Esophagus muscularis mucosa (tissue), 4 donors: ENCODE measurements at regions not wholly inside any gene's neighbourhood (a gene's known extent, or its start where the extent isn't known, plus 50 kb on each side); places are given as distances from the start of the nearest gene placed in this dataset.
"Not testable (repeated sequence)": the region's sequence is repeated elsewhere in the genome, so short reads cannot be mapped to it uniquely, and the experiment has no call there.

Source experiments
- DNase-seq: peaks from one replicate; pipeline ENCODE4 v3.0.0-alpha.2; 2017; ENCODE audit errors: extremely low spot score
- H3K27ac ChIP-seq, 4 donors: fragments of 200-600 bp; sonication (generic); replicated peaks in 1 of 4; 1 replicate in 3 of 4; 2 replicates in 1 of 4; pipeline ENCODE4 v1.5.1; 2016 to 2019; ENCODE audit warnings: mild to moderate bottlenecking in 1 of 4
- H3K27me3 ChIP-seq, 4 donors: fragments of 200-600 bp; sonication (generic); one replicate each; pipeline versions ENCODE4 v1.5.1 to v1.6.0; 2016 to 2019
- H3K36me3 ChIP-seq, 4 donors: fragments of 200-600 bp; sonication (generic); one replicate each; pipeline ENCODE4 v1.5.1; 2016 to 2019
- H3K4me1 ChIP-seq, 4 donors: fragments of 200-600 bp; sonication (generic); one replicate each; pipeline ENCODE4 v1.5.1; 2016 to 2019
- H3K4me3 ChIP-seq, 4 donors: fragments of 200-600 bp; sonication (generic); 1 replicate in 2 of 4; 2 replicates in 2 of 4; pipeline ENCODE4 v1.5.1; 2016 to 2019; ENCODE audit warnings: mild to moderate bottlenecking in 4 of 4, moderate library complexity in 1 of 4
- H3K9me3 ChIP-seq, 4 donors: fragments of 200-600 bp; sonication (generic); 1 replicate in 3 of 4; 2 replicates in 1 of 4; pipeline ENCODE4 v1.5.1; 2016 to 2019
- CTCF ChIP-seq, 3 experiments: fragments of 200-600 bp in 2 of 3; fragments of 450-650 bp in 1 of 3; sonication (generic) in 2 of 3; IDR thresholded peaks; one replicate each; pipeline ENCODE4 v1.5.1; 2017 to 2019; ENCODE audit warnings: antibody characterized with exemption in 3 of 3, mild to moderate bottlenecking in 2 of 3, moderate library complexity in 1 of 3
- EP300 ChIP-seq: sonication (generic); formaldehyde crosslinking; IDR thresholded peaks from one replicate; pipeline ENCODE4 v1.6.1; 2017; ENCODE audit warnings: antibody characterized with exemption
- POLR2A ChIP-seq: fragments of 450-650 bp; IDR thresholded peaks from one replicate; pipeline ENCODE4 v1.6.1; 2017; ENCODE audit warnings: antibody characterized with exemption, moderate library complexity, mild to moderate bottlenecking, low read depth
- POLR2AphosphoS5 ChIP-seq, 2 donors: sonication (generic); formaldehyde crosslinking; IDR thresholded peaks; one replicate each; pipeline ENCODE4 v1.6.1; 2017; ENCODE audit warnings: antibody characterized with exemption in 2 of 2
- WGBS: methylation state at CpG from one replicate; pipeline ENCODE4 v1.1.5; 2018; 5-methylcytosine and 5-hydroxymethylcytosine counted together
- intact Hi-C: fragments of 100-400 bp; cut with DNase I; formaldehyde crosslinking; loops from one replicate; pipeline ENCODE4 v1.15.1; 2023

- intact Hi-C loops: no loop called here
- Histone ChIP-seq H3K27ac (no peak overlapping the region), H3K9me3 (no peaks in the 10 kb centered on the region), H3K27me3 (peaks cover 0 to 67% (median 0%) of the 10 kb centered on the region in 4 donors), H3K4me1 (no peaks in the 10 kb centered on the region), H3K4me3 (no peak overlapping the region), H3K36me3 (no peaks in the 10 kb centered on the region)
- DNase-seq: no peak
- WGBS: 94% methylated on average over 16 of the region's 17 CpGs
- TF ChIP-seq POLR2AphosphoS5 (IDR thresholded peaks at IDR 0.05): no peak
- TF ChIP-seq EP300: no peak
- TF ChIP-seq CTCF (IDR thresholded peaks at IDR 0.05): no peak
- no peak for TF ChIP-seq POLR2A
These were observed 68.1 kb upstream of the SFSWAP start for GRCh38 chr12:131642771-131643170.

- no peaks in the 10 kb centered on the region for H3K36me3 ChIP-seq
- no peak overlapping the region for H3K27ac ChIP-seq
- H3K9me3 ChIP-seq: no peaks in the 10 kb centered on the region
- H3K4me3 ChIP-seq: no peak overlapping the region
- H3K4me1 ChIP-seq: no peaks in the 10 kb centered on the region
- DNase-seq: no peak
- WGBS: 42% methylated on average over 7 of the region's 7 CpGs
- peaks cover 0 to 72% (median 0%) of the 10 kb centered on the region in 4 donors for H3K27me3 ChIP-seq
- intact Hi-C loops: no loop called here
- TF ChIP-seq POLR2A: no peak
- no peak for TF ChIP-seq EP300
- no peak for TF ChIP-seq POLR2AphosphoS5 (IDR thresholded peaks at IDR 0.05)
- TF ChIP-seq CTCF (IDR thresholded peaks at IDR 0.05): no peak
These were observed 67.0 kb upstream of the SFSWAP start for GRCh38 chr12:131643631-131644452.

GRCh38 chr12:131644481-131644880, 66.4 kb upstream of the SFSWAP start:
- Histone ChIP-seq H3K36me3 (no peaks in the 10 kb centered on the region), H3K27ac (no peak overlapping the region), H3K9me3 (no peaks in the 10 kb centered on the region), H3K27me3 (peaks cover 0 to 68% (median 0%) of the 10 kb centered on the region in 4 donors), H3K4me1 (no peaks in the 10 kb centered on the region), H3K4me3 (no peak overlapping the region)
- TF ChIP-seq POLR2AphosphoS5 (IDR thresholded peaks at IDR 0.05) (no peak), POLR2A (no peak), EP300 (no peak), CTCF (IDR thresholded peaks at IDR 0.05) (no peak)
- intact Hi-C loops: no loop called here
- no peak for DNase-seq
- WGBS: no CpG with 5 or more reads among the region's 1 CpG

GRCh38 chr12:131644917-131645316, 66.0 kb upstream of the SFSWAP start:
- intact Hi-C loops, H3K4me1 ChIP-seq, DNase-seq, H3K4me3 ChIP-seq, H3K9me3 ChIP-seq, H3K36me3 ChIP-seq, H3K27ac ChIP-seq: not testable (repeated sequence)
- H3K27me3 ChIP-seq: peaks cover 0 to 69% (median 0%) of the 10 kb centered on the region in 4 donors
- 61% methylated on average over 8 of the region's 9 CpGs for WGBS

- H3K9me3 ChIP-seq, DNase-seq, H3K4me1 ChIP-seq, H3K27ac ChIP-seq, H3K36me3 ChIP-seq, H3K4me3 ChIP-seq, intact Hi-C loops: not testable (repeated sequence)
- peaks cover 0 to 75% (median 0%) of the 10 kb centered on the region in 4 donors for H3K27me3 ChIP-seq
- 29% methylated on average over 7 of the region's 13 CpGs for WGBS
These were observed 65.3 kb upstream of the SFSWAP start for GRCh38 chr12:131645557-131645956.

- H3K36me3 ChIP-seq, H3K4me1 ChIP-seq, H3K9me3 ChIP-seq, intact Hi-C loops, DNase-seq, H3K4me3 ChIP-seq, H3K27ac ChIP-seq: not testable (repeated sequence)
- WGBS: 78% methylated on average over 1 of the region's 9 CpGs
- peaks cover 0 to 75% (median 0%) of the 10 kb centered on the region in 4 donors for H3K27me3 ChIP-seq
These were observed 64.4 kb upstream of the SFSWAP start for GRCh38 chr12:131646444-131646843.
